Suppressor macrophage (primary cell): ENCODE measurements at regions not wholly inside any gene's neighbourhood (a gene's known extent, or its start where the extent isn't known, plus 50 kb on each side); places are given as distances from the start of the nearest gene placed in this dataset.
"Not testable (repeated sequence)": the region's sequence is repeated elsewhere in the genome, so short reads cannot be mapped to it uniquely, and the experiment has no call there.

ENCODE experiments used
- DNase-seq, 4 experiments: peaks; one replicate each; pipeline ENCODE4 v3.0.0-alpha.2; 2020 to 2022

DNA sequence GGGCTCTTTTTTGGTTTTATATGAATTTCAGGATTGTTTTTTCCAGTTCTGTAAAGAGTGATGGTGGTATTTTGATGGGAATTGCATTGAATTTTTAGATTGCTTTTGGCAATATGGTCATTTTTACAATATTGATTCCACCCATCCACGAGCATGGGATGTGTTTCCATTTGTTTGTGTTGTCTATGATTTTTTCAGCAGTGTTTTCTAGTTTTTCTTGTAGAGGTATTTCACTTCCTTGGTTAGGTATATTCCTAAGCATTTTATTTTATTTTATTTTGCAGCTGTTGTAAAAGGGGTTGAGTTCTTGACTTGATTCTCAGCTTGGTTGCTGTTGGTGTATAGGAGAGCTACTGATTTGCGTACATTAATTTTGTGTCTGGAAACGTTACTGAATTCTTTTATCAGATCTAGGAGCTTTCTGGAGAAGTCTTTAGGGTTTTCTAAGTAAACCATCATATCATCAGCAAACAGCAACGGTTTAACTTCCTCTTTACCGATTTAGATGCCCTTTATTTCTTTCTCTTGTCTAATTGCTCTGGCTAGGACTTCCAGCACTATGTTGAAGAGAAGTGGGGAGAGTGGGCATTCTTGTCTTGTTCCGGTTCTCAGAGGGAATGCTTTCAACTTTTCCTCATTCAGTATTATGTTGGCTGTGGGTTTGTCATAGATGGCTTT, 69.4 kb upstream of the GNG12 start:
- DNase-seq = not testable (repeated sequence)

DNA sequence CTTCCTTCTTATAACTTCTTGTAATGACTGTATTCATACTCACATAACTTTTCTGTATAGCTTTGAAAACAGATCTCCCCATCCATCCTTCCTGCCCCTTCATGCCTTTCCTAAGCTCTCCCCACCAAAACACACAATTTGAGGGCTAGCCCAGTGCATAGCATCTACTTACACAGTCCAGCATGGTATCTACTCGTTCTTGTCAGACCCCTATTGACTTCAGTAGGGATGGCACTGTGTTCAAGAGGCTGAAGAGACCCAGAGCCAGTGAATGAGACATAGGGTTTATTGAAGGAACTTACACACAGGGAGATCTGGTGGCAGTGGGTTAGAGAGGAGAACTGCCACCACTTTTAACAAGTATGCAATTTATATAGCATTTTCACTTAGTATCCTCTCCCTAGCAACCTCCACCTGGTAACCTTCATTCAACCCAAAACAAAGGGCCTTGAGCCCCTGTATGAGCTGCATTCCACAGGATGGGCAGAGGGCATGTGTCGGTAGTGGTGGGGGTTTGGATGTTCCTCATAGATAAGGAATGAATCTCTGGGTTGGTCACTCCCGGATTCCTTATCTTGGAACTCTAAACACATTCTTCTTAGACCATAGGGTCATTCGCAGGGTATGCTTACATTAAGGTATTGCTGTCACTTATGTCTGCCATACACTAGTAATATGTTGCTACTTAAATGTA, 64.9 kb upstream of the GNG12 start:
- DNase-seq = no peak

DNA sequence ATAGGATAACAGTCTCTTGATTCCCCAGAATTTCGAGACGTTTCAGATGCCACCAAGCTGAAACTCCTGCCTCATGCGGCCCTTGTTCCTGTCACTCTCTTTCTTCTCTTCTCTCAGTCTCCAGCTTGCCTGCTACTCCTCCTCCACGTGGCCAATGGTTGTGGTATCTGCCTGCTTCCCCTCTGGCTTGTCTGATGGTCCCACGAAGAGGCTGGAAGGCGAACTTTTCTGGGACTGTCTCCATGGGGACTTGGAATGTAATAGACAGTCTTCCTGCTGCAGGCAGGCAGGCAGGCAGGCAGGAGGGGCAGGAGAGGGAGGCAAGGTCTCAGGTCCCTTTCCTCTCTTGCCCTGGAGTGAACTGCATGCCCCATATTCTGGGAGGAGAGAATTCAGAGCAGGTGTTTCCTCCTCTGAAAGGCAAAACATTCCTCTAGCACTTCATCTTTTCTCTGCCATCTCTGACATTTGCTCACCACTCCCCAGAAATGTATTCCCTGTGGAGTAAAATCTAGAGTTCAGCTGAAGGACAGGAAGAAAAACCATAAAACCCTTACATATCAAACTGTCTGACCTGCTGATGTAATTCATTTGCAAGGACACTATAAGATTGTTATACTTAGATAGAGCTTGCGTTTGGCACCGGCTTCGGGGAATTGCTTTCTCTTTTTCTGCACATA, 64.1 kb upstream of the GNG12 start:
- DNase-seq = no peak

DNA sequence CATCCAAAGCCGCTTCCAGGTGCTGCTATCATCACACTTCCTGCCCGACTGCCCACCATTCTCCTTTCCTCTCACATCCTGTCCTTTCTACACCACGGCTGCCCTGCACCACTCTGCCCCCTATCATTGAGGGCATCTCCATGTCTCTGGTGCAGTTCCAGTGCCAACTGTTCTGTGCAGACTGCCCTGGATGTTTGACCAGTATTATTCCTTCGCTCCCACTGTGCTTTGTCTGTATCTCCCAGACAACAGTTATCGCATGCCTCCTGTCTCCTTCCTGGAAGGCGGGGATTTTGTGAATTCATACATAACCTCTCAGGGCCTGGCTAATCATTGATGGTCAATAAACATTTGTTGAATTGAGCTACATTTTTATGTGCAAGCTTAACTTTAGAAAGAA, 63.6 kb upstream of the GNG12 start:
- no peak for DNase-seq

DNA sequence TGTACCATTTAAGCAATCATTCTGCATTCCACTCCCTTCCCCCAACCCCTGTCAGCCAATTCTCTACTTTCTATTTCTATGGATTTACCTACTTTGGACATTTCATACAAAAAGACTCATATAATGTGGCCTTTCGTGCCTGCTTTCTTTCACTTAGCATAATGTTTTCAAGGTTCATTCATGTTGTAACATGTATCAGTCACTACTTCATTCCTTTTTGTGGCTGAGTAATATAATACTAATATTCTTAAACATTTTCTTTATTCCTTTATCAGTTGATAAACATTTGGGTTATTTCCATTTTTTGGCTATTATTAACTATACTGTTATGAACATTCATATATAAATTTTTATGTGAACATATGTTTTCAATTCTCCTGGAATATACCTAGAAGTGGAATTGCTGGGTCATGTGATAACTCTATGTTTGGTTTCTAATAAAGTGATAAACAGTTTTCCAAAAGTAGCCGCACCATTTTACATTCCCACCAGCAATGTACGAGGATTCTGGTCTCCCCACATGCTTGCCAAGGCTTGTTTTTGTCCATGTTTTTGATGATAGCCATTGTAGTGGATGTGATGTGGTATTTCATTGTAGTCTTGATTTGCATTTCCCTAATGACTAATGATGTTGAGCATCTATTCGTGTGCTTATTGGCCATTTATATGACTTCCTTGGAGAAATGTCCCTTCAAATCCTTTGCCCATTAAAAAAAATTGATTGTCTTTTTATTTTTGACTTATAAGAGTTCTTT, 61.9 kb upstream of the GNG12 start:
- DNase-seq = no peak

DNA sequence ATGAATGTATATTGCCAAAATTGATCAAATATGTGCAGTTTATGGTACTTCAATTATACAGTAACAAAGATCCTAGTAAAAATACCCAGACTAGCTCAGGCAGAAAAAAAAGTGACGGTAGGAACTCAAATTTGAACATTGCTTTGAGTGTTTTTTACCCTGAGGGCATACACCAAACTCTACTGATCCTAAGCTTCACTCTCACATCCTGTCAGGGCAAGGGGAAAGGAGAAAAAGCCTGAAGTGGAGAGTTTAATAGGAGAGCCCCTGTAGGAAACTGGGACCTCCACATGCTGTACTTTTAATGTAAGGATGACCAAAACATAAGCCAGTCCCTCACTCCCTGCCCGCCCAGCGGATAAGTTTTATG, 59.8 kb upstream of the GNG12 start:
- no peak for DNase-seq

DNA sequence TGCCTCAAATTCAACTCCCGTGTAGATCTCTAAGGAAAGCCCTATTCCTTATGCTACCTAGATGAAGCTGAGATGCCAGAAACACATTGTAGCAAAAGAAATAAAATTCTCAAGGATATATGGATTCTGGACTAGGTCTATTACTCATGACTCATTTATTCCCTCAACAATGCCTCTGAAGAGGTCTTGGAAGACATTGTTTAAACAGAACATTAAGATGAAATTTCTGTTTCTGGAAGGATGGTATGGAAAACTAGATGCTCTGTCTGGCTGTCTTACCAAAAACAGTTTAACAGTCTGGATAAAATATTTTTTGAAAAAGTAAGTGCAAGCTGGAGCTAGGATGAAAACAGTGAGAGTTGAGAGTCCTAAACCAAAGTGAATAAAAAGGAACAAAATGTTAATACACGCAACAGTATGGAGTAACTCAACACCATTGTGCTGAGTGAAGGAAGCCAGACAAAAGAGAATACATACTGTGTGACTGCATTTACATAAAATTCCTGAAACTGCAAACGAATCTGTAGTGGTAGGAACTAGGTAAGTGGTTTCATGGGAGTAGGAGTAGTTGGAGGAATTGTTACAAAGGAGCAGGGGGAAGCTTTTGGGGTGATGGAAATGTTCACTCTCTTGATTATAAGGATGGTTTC, 59.3 kb upstream of the GNG12 start:
- DNase-seq = no peak

DNA sequence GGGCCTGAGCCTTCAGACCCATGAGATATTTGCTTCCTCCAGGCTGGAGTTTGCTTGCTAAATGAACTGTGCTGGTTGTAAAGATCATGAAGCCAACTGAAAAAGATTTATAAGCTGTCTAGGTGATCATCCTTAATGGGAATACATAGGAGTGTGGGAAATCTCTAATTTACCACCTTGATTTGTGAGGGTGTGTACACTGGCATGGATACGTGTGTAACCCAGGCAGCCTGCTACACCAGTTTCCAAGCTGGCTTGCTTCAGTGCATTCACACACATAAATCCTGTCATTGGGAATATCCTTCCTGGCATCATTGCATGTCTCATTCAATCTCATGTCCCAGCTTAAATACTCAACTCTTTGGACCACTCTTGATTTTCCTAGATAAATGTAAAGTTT, 57.6 kb upstream of the GNG12 start:
- DNase-seq = no peak

DNA sequence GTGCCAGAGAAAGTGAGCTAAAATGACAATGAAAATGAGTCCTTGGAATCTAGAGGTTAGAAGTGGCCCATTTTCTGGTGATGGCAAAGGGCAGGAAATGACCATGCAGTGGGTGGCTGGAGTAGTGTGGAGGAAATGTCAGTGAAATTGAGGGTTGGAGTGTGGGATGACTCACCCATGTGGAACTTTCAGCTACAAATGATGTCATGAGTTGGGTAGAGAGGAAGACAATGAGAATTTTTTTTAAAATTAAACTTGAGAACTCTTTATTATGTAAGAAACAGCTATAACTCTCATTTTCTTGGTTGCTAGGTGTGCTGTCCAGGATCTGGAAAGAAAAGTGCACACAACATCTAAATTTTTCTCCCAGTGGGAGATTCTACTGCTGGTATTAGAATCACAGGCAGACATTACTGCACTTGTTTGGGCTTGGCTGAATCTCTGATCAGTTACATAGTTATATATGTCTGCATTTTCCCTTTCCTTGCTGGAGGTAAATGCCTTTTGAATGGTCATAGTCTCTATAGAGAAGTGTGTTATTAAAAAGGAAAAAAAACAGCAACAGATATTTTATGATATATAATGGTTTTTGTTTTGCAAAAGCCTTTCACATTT, 56.8 kb upstream of the GNG12 start:
- peak; percentile 60 to 85 (median 78) for DNase-seq

DNA sequence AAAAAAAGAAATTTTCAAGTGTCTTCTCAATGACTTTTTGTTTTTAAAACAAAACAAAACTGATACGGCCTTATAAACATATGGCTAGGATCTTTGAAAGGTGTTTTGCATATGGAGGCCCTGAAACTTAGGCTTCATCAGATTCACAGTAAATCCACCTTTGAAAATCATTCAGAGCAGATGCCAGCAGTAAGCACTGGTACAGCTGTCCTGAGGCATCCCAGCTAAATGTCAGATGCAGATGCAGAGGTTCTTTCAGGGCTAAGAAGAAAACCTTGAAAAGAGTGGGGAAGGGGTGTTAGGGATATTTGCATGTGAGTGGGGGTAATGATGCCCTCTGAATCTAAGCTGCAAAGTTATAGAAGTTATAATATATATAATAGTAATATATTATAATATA, 56.2 kb upstream of the GNG12 start:
- DNase-seq = no peak

DNA sequence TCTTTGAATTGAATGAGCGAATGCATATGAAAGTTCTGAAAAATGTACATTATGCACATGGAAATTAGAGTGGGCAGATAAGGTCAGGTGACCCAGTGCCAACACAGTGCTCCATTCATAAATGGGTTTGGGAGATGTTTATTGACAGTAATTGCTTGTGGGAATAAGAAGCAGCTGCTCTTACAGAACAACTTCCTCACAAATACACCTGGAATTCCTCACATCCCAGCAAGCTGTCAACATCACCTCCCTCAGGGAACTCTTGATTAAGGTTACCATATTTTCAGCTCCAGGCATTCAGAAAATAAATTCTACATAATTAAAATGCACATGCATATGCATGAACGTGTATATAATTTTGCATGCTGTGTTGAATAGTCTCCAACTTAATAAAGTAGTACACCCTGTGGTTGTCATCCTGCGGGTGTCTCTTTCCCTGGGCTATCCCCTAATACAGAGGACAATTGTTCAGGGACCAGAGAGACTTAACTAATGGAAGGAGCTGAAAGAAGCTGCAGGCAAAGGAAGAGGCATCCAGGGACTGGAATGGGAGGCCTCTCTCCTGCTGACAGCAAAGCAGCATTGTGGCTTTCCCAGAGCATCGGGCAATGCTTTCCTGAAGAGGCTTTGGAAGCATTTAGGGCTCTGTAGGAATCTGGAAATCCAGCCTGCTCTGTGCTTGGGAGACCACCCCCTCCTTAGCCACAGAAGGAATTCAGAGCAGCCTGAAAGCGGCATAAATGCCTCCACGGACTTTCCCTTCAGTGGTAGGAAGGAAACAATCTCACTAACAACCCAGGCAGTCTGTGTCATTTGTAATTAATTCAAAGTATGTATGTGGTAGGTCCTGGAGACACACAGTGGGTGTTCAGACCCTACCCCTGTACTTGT, 55.2 kb upstream of the GNG12 start:
- no peak for DNase-seq

DNA sequence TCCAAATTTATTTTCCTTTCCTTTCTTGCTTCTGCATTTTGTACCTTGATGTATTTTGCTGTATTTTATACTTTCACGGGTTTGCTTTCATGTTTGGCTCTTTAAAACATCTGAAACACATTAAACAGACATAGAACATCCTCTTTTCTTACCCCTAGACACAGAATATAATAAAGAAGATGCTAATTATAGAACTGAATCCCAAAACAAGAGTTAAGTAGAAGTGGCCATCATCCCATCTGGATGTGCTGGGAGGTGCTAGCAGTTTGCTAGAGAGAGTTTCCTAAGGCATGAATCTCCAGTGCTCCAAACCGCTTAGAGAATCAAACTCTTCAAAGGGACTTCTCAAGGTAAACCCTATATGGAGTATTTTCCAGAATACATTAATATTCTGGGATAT, 53.9 kb upstream of the GNG12 start:
- no peak for DNase-seq

DNA sequence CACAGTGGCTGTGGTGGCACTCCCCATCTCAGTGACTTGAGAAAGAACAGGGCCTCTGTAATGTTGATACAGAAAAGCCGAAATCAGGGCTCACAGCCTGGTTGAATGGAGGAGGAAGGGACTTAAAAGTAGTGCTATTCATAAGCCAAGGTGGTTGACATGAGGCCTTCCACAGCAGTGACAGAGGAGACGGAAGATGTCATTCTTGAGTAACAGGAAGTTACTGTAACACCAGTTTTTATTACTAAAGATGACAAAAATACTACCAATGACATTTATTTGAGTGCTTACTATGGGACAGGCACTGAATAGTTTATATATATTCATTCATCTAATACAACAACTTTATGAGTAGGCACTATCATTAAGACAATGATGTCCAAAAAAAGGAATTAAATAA, 52.8 kb upstream of the GNG12 start:
- DNase-seq = peak; percentile 9 to 69 (median 42)

DNA sequence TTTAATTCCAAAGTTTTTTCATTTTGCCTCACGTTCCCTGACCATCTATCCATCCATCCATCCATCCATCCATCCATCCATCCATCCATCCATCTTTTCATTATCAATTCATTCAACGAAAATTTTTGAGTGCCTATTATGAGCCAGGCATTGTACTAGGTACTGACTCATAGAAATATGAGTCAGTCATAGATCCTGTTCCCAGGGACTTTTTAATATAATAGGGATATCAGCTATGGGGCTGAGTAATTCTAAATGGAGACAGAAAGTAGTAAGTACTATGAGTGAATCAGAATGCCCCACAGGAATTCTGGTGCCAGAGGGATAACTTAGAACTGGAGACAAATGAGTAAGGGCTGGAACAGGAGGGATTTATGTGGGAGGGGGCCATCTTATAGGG, 49.8 kb upstream of the GNG12 start:
- DNase-seq = no peak
